ENCODE measurements at regions not wholly inside any gene's neighbourhood (a gene's known extent, or its start where the extent isn't known, plus 50 kb on each side); places are given as distances from the start of the nearest gene placed in this dataset.
"Not testable (repeated sequence)": the region's sequence is repeated elsewhere in the genome, so short reads cannot be mapped to it uniquely, and the experiment has no call there.

DNA sequence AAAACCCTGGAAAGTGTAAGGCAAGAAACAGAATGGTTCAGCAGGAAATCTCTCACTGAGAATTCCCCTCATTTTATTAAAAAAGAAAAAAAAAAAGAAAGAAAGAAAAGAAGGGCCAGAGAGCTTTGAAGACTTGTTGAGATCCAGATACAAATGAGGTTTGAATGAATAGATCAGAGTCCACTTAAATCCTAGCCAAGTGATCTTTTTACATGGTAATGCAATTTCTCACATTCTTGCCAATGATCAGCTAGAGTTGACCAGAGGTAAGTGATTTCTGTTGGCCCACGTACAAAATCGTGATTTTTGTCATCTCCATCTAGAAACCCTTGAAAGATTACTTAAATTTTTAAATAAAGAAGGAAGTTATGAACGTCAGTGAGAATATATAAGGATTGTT lies 261.5 kb upstream of the PCSK5 start:
- DNase-seq = no peak

DNA sequence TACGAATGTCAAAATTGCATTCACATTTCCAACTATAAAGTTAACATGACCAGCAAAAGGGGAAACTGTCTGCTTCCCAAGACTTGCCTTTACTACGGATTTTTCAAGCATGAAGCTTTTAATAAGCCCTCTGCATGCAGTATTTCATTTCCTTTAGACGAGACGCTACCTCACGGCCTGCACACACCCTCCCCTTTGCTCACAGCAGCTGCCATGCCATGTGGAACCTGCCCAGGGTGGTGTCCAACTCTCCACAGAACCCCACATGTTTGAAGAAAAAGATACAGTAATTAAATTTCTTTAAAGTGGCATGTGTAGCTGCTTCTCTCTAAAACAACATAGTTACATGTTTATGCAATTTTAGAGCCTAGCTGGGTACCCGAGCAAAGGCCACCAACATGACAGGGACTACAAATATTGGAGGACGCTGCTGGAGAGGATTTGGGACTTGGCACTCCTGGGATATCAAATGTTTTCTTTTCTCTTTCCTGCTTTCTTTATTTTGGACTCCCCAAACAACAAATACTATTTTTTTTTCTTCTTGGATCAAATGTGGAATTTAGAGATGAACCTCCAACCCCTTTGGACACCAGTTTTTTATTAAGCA lies 256.9 kb upstream of the PCSK5 start:
- no peak for DNase-seq

DNA sequence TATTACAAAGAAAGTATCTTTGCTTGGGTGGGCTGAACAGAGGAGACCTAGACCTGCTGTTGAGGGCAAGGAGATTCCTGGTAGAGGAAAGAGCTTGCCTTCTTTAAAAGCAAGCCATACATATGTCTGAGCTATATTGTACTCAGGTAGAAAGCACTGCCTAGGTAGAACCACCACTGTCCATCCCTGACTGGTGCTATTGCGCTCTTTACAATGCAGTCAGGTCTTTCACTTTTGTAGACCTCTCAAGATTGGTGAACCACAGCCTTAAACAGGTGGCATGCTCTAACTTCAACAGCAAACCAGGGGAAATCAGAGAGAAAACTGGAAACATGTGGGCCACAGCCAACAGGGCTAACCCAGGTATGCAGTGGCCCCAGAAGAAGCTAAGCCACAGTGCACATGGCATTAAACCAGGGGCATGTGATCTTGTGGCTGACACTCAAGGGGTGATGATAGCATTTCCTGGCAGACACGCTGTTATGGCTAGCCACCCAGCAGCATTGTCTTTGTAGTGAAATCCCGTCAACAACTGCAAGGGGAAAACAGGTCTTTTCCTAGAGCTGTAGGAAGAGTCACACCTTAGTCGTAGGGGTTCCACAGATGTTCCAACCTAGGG lies 253.9 kb upstream of the PCSK5 start:
- DNase-seq = no peak

DNA sequence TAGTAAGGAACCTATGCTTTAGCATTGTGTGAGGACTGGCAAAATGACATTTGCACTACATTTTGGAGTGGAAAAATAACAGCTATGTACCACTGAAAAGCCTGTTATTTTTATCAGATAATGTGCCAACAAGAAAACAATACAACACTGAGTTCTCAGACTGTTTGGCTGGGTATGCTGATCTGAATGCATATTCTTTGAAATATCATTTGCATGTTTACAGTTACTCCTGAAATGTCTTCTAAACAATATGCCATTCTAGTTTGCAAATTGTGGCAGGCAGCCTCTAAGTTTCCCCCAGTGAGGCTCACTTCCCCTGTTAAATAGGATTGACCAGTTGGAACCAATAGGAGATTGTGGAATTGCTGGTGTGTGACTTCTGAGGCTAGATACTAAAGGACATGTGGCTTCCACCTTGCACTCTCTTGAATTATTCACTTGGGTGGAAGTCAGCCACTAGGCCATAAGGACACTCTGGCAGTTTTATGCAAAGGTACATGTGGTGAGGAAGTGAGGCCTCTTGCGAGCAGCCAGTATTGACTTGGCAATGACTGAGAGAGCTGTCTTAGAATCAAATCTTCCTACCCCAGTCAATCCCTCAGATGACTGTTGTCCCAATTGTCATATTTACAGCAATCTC lies 250.4 kb upstream of the PCSK5 start:
- DNase-seq = no peak

DNA sequence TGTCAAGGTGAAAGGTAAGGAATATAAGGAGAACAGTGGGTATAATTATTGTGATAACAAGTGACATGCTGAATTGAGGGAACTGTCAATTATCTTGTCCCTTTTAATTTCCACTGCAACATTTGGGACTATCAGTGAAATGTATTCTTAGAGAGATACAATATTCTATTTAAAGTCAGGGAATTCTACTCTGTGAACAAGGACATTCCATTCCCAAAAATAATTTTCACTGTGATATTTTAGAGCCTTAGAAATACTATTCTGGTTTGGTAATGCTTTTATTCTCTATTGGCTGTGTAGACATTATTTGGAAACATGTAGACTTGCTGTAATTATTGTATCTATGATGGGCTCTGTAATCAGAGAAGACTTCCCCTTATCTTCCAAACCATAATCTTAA lies 248.0 kb upstream of the PCSK5 start:
- DNase-seq = no peak

DNA sequence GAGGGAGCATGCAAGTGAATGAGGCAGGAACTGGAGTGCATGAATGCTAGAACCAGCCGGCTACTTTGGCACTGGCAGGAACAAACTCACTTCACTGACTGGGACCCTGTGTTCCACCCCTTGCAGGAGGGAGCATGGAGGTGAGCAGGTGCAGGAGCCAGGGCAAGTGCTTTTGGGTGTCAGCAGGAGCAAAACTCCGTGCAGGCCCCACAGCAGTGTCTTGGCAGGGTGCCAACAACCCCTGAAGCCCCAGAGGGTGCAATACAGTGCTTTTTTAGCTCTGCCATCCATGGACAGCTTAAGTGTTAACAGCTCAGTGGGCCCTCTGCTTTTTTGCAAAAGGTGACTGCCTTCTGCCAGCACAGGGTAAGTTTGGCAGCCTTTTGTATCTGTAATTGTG lies 245.8 kb upstream of the PCSK5 start:
- no peak for DNase-seq

DNA sequence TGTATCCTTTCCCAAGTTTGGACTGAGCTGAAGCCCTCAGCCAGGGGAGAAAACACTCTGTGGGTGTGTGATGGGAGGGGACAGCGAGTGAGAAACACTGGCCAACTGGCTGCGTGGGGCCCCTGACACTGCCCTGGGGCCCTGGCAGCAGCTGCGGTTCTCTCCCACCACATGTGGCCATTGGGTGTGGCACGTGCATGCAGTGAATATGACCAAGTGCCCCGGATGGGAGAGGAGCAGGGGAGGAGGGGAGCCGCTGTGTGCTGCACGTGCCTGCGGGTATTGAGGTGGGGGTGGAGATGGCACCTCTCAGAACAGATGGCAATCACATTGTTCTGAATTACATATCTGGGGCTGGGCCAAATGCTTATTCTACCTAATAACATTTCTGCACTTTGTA lies 242.4 kb upstream of the PCSK5 start:
- no peak for DNase-seq

DNA sequence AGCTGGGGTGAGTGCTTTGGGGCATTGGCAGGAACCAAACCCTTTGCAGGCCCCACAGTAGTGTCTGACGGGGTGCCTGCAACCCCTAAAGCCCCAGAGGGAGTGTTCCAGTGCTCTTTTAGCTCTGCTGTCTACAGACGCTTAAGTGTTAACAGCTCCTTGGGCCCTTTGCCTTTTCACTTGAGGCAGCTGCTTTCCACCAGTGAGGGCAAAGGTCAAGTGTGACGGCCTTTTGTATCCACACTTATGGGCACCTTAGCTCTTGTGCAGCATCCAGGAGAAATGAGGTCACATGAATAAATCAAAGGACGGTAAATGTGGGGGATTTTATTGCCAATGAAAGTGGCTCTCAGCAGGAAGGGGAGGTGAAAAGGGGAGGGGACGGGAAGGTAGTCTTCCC lies 241.4 kb upstream of the PCSK5 start:
- DNase-seq = no peak

DNA sequence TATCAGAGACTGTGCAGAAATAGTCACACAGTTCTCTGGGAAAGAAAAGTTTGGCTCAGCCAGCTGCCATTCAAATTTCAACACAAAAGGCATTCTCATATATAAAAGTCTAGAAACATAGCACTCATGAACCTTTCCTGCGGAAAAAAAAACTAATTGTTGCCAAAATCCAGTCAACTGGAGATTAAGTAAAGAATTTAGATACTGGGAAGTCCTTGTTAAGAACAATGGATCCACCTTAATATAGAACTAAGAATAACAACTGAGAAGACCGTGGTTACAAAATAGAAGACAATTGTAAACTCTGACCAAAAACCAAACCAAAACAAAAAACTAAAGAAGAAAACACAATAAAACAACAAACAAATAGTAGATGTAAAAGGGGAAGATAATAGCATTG lies 238.8 kb upstream of the PCSK5 start:
- no peak for DNase-seq

DNA sequence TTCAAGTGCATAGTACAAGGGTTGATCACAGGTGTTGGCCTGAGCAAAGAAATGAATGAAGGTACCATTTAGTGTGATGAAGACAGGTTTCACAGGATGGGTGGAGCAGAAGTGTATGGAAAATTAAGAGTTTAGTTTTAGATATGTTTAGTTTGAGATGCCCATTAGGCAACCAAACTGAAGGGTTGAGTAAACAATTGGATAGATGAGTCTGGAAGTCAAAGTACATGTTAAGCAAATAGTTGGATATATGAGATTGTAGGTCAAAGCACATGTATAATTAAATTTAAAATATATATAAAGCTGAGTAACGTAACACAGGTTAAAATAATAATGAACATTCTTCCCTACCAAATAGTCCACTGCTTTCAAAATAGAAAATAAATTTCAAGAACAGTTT lies 237.1 kb upstream of the PCSK5 start:
- no peak for DNase-seq

DNA sequence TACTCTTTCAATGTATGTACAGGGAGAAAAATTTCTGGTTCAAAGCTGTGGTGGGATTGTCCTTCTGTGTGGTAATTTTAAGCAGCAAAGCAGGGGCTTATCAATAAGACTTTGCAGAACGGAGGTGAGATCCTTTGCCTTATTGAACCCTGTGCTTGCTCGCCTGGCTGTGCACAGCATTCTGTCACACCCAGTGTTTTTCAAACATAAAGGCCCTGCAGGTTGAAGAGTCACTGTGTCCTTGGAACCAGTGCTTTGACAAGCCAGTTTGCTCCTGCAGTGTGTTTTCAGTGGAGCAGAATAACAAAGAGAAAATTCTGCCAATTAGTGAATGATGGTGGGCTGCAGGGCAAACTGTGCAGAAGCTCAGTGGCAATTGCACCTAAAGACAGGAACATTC lies 236.7 kb upstream of the PCSK5 start:
- no peak for DNase-seq

DNA sequence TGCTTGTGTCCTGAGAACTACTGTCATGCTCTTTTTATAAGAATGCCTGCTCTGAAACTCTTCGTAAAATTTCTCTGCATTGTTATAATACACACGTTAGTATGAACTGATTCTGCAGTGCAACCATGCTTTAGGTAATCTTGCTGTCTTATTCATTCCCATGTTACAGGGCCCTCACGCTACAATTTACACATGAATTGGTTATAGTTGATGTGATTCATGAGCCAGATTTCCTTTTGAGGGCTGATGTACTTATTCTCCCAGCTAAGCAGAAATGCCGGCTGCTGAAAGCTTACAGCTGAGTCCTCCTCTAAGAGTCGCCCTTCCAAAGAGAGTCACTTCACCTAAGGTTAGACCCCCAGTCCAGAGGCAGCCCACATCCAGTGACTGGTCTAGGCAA lies 233.5 kb upstream of the PCSK5 start:
- DNase-seq = no peak

DNA sequence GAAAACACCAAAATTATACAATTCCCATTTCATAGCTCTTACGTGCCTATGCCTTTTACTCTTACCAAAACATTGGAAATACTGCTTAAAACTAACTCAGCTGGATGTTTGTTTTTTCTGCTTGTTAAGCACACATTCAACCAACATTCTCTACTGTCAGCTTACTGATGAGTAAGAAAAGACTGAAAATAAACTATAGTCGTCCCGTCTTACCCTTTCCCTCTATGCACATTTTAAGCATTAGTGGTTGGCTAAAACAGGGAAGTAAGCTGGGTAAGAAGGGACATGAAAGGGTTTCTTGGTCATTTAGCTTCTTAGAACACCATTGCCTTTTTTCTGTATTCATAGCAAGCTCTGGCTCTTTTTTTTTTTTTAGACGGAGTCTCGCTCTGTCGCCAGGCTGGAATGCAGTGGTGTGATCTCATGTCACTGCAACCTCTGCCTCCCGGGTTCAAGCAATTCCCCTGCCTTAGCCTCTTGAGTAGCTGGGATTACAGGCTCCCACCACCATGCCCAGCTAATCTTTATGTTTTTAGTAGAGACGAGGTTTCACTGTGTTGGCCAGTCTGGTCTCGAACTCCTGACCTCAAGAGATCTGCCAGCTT lies 232.1 kb upstream of the PCSK5 start:
- no peak for DNase-seq

DNA sequence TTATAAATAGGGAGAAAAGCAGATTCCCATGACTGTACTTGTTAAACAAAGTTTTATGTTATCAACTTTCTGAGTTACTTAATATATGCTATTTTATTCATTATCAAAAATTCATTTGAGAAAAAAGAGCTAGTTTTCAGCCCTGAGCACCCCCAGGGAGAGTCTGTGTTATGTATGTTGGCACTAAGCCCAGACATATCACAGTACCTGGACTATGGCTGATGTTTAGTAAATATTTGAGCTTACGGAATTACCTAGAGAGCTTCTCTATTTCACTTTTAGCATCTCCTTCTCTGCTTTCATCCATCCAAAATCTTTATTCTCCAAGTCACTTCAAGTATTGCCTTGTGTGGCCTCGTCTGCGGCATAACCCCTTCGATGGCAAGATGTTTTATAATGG lies 225.9 kb upstream of the PCSK5 start:
- DNase-seq = no peak

DNA sequence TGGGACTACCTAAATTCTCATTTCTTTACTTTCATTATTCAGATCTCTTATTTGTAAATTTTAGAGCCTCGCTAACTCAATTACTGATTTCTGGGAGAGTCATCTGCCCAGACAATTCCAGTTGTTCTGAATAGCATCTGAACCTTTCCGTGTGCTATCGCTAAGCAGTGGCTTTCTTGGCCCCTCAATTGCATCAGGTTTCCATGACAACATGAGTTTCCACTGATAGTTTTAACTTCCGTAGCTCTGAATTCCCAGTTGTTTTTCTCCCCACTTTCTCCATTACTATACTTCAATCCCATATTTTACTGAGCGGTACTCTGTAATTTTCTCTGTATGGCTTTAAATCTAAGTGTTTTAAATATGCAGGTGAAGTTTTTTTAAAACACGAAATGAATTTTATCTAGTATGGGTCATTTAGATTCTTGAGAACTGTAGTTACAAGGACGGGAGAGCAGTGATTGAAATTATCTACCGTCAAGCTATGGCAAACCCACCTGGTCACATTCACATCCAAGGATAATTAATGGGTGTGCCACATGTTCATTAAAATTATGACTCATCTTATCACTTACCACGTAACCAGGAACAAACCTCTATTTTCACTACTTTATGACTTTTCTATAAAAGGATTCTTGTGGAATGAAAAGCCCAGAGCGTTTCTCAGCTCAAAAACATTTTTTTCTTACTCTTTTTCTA lies 223.5 kb upstream of the PCSK5 start:
- no peak for DNase-seq

DNA sequence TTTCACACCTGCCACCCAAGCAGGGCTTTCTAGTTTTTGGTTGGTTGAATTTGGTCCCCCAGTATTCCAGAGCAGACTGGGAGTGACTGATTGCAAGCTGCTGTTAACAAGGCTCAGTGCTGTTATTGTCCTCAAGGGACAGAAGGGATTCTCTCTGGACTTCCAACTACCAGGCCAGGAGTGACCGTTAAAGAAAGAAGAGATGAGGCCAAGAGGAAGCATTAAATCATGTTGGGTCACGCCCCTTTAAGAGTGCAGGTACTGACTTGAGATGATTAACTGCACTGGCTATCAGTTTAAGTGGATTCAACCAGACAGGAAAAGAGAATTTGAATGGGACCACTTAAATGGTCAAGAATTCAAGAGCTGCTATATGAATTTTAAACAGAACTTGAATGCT lies 220.8 kb upstream of the PCSK5 start:
- no peak for DNase-seq

DNA sequence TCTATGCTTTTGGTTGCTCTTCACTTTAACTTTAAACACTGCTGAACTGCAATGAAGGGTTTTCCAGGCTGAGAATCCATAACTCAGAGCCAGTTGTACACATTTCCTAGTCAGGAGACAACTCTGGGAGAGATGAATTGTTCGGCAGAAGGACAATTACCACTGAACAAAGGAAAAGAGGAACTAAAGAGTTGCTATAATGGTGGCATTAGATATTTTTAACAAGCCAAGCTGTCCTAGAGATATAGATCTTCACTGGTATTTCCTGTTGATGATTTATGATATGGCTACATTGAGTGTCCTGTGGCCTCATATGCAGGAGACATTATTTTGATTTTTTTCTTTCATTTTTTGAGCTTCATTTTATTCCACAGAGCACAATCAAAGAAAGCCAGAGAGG lies 219.1 kb upstream of the PCSK5 start:
- no peak for DNase-seq

DNA sequence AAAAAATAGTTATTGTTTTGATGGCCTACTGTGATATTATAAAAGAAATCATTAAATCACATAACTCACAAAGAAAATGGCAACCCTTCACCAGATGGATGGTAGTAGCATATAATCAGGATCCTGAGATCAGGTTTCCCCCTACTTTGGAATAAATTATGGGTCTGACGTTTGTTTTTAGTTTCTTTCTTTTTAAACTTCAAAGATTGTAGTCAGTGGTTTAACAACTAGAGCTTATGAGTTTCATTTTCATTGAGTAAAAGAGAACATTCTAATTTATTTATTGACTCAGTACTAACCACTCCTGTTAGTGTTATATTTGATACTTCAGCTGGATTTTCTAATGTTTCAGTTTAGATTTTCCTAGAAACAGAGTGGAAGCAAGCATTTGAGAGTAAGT lies 218.0 kb upstream of the PCSK5 start:
- no peak for DNase-seq

DNA sequence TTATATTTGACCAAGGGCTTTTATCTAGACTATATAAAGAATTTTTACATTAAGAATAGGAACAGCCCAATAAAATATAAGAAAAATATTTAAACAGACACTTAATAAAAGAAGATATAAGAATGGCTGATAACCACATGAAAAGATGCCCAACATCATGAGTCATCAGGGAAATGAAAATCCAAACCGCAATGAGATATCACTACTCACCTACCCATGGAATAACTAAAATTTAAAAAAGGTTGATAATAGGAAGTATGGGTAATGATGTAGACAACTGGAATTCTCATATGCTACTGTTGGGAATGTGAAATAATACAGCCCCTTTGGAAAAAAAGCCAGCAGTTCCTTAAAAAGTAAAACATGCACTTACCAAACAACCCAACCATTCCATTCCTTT lies 206.9 kb upstream of the PCSK5 start:
- no peak for DNase-seq

DNA sequence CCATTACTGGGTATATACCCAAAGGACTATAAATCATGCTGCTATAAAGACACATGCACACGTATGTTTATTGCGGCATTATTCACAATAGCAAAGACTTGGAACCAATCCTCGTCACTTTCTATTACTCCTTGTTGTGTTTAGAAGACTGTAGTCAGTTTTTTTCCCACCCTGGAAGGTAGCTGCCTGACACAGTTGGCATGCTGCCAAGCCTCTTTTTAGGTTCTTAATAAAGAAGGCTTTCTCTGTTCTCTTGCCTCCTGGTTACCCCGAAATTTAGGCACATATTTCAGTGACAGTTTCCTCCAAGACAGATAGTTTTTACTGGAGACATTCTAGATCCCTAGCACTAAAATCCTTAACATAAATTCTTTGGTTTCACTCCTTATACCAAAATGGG lies 205.4 kb upstream of the PCSK5 start:
- no peak for DNase-seq

DNA sequence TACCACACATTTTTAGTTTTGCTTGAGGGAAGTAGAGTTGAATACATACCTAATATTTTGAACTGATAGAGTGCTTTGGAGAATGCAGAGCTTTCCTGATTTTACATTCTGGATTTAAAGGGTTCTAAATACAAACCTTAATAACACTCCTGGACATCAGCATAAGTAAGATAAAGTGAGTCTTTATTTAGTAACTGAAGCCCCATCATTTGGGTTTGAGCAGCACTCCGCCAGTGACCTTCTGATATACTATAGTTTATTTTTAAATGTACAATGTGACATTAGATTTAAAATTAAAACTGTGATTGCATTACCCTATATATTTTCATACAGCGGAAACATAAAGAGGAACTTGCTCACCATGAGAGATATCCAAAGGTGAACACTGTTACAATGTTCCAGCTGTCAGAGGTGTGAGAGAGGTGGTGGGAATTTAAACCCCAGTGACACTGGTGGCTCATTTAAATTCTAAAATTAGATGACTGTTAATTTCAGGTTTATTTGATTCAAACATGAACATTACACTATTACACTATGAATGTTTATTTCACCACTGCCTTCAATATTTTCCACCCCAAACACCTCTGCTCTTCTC lies 203.0 kb upstream of the PCSK5 start:
- DNase-seq = no peak

DNA sequence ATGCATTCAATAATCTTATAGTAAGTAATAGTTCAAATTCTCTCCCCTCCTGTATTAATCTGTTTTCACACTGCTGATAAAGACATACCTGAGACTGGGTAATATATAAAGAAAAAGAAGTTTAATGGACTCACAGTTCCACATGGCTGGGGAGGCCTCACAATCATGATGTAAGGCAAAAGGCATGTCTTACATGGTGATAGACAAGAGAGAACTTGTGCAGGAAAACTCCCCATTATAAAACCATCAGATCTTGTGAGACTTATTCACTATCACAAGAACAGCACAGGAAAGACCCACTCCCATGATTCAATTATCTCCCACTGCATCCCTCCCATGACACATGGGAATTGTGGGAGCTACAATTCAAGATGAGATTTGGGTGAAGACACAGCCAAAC lies 199.9 kb upstream of the PCSK5 start:
- DNase-seq = not testable (repeated sequence)

DNA sequence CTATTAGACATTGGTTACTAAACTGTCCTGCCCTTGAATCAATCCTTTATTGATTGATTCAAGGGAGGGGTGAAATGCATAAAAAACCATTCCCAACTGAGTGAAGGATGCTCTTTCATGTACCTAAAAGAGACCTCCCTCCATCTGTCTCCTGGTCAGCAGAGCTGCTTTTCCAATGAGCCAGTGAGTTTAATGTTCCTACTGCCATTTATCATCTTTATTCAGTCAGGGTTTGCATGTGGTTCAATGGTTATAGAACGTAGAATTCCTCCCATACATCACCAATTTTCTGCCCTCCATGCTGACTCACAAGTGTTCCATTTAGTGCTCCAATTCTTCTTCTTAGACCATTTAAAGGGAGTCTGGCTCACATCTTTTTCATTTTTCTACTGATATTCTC lies 199.1 kb upstream of the PCSK5 start:
- DNase-seq = no peak

DNA sequence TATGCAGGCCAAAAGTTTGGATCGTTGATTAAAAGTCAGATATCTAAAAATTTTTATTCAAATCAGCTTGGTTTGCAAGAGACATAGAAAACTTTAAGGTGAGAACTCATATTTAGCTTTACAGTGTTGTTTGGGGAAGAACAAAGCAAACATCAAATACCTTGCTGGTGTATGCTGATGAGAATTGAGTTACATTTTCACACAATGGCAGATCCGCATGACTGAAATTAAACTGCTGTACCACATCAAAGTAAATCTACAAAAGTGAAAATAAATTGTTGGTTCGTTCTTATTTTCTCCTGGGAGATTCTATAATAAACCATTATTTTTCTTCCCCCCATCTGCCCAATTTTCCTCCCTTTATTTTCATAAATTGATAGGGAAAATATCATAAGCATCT lies 198.2 kb upstream of the PCSK5 start:
- DNase-seq = no peak

Data from CD4-positive, alpha-beta T cell treated with Interleukin-12 subunit alpha and Interleukin-12 subunit beta, for 1 hour (primary cell).